T-helper 2 cell treated with Interferon-gamma antibody and Interleukin-4, amounts not matched to agents 5 μg/mL and 100 μg/mL, for 36 hours (primary cell): ENCODE measurements at regions not wholly inside any gene's neighbourhood (a gene's known extent, or its start where the extent isn't known, plus 50 kb on each side); places are given as distances from the start of the nearest gene placed in this dataset.
"Not testable (repeated sequence)": the region's sequence is repeated elsewhere in the genome, so short reads cannot be mapped to it uniquely, and the experiment has no call there.

Experiments
- DNase-seq: peaks from one replicate; pipeline ENCODE4 v3.0.0; 2021; ENCODE audit warnings: low spot score
- H3K27ac Mint-ChIP-seq: one replicate; pipeline ENCODE4 v1.8.0; 2021; ENCODE audit warnings: mild to moderate bottlenecking, mixed read lengths
- H3K27me3 Mint-ChIP-seq: one replicate; pipeline ENCODE4 v1.8.0; 2021; ENCODE audit warnings: low read depth, mixed read lengths
- H3K36me3 Mint-ChIP-seq: one replicate; pipeline ENCODE4 v1.8.0; 2021; ENCODE audit warnings: low read depth, mixed read lengths
- H3K4me1 Mint-ChIP-seq: one replicate; pipeline ENCODE4 v1.8.0; 2021; ENCODE audit warnings: low read depth, mixed read lengths
- H3K4me3 Mint-ChIP-seq: one replicate; pipeline ENCODE4 v1.8.0; 2022; ENCODE audit warnings: mild to moderate bottlenecking, moderate library complexity, mixed read lengths
- H3K9me3 Mint-ChIP-seq: one replicate; pipeline ENCODE4 v1.8.0; 2021; ENCODE audit warnings: mixed read lengths

DNA sequence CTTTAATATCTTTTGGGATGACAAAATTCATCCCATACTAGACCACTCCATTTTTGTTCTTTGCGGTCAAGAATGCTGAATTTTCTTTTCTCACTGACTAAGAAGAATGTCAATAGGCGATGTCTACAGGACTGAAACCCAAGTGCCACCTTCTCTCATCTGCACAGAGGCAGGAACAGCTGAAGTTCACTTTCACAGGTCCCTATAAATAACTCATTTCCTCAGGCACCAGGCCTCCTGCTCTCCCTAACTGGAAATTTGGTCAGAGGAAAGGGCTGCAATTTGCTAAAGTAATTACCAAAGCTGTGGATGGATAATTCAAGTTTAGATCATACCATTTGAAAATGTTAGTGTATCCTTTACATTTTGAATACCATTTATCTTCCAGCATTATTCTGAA, 142.9 kb downstream of the DIRAS2 start:
- Mint-ChIP-seq H3K4me3 (no peak overlapping the region), H3K4me1 (no peaks in the 10 kb centered on the region), H3K27ac (no peak overlapping the region), H3K9me3 (no peaks in the 10 kb centered on the region), H3K27me3 (peaks cover 7% of the 10 kb centered on the region), H3K36me3 (no peaks in the 10 kb centered on the region)
- no peak for DNase-seq

DNA sequence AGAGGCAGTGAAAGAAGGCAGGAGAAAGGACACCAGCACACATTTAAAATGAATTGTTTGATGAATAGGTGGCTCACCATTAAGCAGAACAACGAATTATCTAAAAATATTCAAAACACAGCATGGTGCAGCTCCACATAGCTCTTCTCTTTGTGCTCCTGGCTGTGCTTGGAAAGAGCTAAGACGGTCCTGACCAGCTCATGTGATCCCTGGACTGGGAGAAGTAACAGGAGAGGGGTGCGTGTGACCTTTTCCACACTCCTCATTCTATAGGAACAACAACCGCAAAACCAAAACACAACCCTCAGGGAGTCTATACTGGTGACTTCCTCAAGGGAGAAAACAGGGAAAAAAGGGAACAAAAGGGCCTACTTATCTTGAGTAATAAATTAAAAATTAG, 140.5 kb downstream of the DIRAS2 start:
- Mint-ChIP-seq H3K36me3 (no peaks in the 10 kb centered on the region), H3K4me1 (no peaks in the 10 kb centered on the region), H3K4me3 (no peak overlapping the region), H3K9me3 (no peaks in the 10 kb centered on the region), H3K27ac (no peak overlapping the region), H3K27me3 (peaks cover 2% of the 10 kb centered on the region)
- no peak for DNase-seq

GRCh38 chr9:90504486-90504885, 138.1 kb downstream of the DIRAS2 start:
- peaks cover 4% of the 10 kb centered on the region for H3K27me3 Mint-ChIP-seq
- no peak overlapping the region for H3K4me3 Mint-ChIP-seq
- H3K36me3 Mint-ChIP-seq = no peaks in the 10 kb centered on the region
- H3K27ac Mint-ChIP-seq = no peak overlapping the region
- no peak for DNase-seq
- H3K9me3 Mint-ChIP-seq = no peaks in the 10 kb centered on the region
- H3K4me1 Mint-ChIP-seq = no peaks in the 10 kb centered on the region

- no peaks in the 10 kb centered on the region for H3K9me3 Mint-ChIP-seq
- no peak overlapping the region for H3K27ac Mint-ChIP-seq
- no peaks in the 10 kb centered on the region for H3K36me3 Mint-ChIP-seq
- peaks cover 4% of the 10 kb centered on the region for H3K27me3 Mint-ChIP-seq
- H3K4me3 Mint-ChIP-seq = no peak overlapping the region
- DNase-seq = no peak
- peaks cover 1% of the 10 kb centered on the region for H3K4me1 Mint-ChIP-seq
These were observed 136.9 kb downstream of the DIRAS2 start for GRCh38 chr9:90505695-90506094.

DNA sequence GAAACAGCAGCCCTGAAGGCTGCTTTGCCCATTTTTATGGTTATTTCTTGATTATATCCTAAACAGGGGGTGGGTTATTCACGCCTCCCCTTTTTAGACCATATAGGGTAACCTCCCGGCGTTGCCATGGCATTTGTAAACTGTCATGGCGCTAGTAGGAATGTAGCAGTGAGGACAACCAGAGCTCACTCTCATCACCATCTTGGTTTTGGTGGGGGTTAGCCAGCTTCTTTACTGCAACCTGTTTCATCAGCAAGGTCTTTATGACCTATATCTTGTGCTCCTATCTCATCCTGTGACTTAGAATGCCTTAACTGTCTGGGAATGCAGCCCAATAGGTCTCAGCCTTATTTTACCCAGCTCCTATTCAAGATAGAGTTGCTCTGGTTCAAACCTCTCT, 136.2 kb downstream of the DIRAS2 start:
- not testable (repeated sequence) for H3K4me3 Mint-ChIP-seq

GRCh38 chr9:90507621-90508020, 135.0 kb downstream of the DIRAS2 start:
- peaks cover 1% of the 10 kb centered on the region for H3K4me1 Mint-ChIP-seq
- H3K36me3 Mint-ChIP-seq = no peaks in the 10 kb centered on the region
- H3K9me3 Mint-ChIP-seq = no peaks in the 10 kb centered on the region
- H3K4me3 Mint-ChIP-seq = no peak overlapping the region
- no peak overlapping the region for H3K27ac Mint-ChIP-seq
- peaks cover 3% of the 10 kb centered on the region for H3K27me3 Mint-ChIP-seq
- no peak for DNase-seq

More for the DNA sequence above, 136.2 kb downstream of the DIRAS2 start:
- not testable (repeated sequence) for DNase-seq, H3K27me3 Mint-ChIP-seq, H3K27ac Mint-ChIP-seq, H3K36me3 Mint-ChIP-seq, H3K9me3 Mint-ChIP-seq, H3K4me1 Mint-ChIP-seq

DNA sequence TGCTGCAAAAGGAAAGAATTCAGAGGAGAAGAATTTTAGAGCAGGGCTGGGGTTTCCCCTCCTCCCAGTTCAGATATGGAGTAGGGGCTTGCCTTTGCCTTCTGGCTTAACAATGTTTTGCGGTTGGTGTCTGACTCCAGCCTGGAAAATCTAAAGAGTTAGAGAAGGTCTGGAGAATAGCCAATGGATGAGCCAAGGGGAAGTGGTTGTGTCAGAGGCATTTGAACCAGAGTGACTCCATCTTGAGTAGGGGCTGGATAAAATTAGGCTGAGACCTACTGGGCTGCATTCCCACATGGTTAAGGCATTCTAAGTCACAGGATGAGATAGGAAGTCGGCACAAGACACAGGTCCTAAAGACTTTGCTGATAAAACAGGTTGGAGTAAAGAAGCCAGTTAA, 133.7 kb downstream of the DIRAS2 start:
- no peak for DNase-seq
- H3K9me3 Mint-ChIP-seq = no peaks in the 10 kb centered on the region
- H3K27ac Mint-ChIP-seq = no peak overlapping the region
- no peaks in the 10 kb centered on the region for H3K36me3 Mint-ChIP-seq
- peaks cover 7% of the 10 kb centered on the region for H3K27me3 Mint-ChIP-seq
- H3K4me3 Mint-ChIP-seq = no peak overlapping the region
- H3K4me1 Mint-ChIP-seq = peaks cover 1% of the 10 kb centered on the region

DNA sequence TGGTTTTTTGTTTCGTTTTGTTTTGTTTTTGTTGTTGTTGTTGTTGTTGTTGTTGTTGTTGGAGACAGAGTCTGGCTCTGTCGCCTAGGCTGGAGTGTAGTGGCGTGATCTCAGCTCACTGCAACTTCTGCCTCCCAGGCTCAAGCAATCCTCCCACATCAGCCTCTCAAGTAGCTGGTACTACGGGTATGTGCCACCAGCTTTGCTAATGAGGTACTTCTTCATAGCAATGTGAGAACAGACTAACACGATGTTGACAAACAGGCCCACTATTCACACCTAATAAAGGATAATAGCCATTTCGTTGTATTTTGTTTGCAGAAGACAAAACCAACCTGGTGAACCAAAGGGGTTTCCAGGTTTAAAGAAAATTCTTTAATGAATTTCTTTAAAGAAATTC, 130.9 kb downstream of the DIRAS2 start:
- H3K27ac Mint-ChIP-seq = no peak overlapping the region
- H3K4me3 Mint-ChIP-seq = no peak overlapping the region
- H3K4me1 Mint-ChIP-seq = peaks cover 1% of the 10 kb centered on the region
- peaks cover 9% of the 10 kb centered on the region for H3K27me3 Mint-ChIP-seq
- no peaks in the 10 kb centered on the region for H3K9me3 Mint-ChIP-seq
- DNase-seq = no peak
- H3K36me3 Mint-ChIP-seq = no peaks in the 10 kb centered on the region

DNA sequence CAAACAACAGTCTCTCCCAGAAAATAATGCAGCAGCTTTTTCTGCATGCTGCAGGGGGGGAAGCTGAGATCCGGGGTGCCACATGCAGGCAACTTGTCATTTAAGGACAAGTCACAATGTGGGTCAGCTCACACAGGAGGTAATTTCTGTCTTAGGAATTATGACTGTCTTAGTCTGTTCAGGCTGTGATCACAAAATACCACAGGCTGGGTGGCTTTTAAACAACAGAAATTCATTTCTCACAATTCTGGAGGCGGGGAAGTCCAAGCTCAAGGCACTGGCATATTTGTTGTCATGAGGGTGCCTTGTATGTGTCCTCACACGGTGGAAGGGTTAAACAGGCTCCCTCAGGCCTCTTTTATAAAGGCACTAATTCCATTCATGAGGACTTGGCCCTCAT, 127.7 kb downstream of the DIRAS2 start:
- Mint-ChIP-seq H3K4me1 (no peaks in the 10 kb centered on the region), H3K9me3 (no peaks in the 10 kb centered on the region), H3K36me3 (no peaks in the 10 kb centered on the region), H3K4me3 (no peak overlapping the region), H3K27me3 (peaks cover 6% of the 10 kb centered on the region), H3K27ac (no peak overlapping the region)
- DNase-seq = no peak

DNA sequence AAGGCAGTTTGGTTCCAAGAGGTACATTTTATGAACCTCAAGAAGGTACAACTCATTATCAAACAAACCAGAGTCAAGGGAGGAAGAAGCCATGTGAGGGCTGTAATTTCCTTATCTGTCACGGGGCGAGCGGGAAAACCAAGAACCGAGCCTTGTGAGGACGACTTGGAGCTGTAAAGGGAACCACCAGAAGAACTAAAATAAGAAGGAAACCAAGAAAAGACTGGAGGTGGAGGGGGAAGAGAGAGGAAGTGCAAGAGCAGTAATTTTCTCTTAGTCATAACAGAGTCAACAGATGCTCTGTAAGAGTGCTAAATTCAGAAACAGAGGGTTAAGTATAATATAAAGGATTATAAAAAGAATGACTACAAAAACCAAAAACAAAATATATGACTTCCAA, 127.1 kb downstream of the DIRAS2 start:
- Mint-ChIP-seq H3K27ac (no peak overlapping the region), H3K4me3 (no peak overlapping the region), H3K4me1 (no peaks in the 10 kb centered on the region), H3K36me3 (no peaks in the 10 kb centered on the region), H3K9me3 (no peaks in the 10 kb centered on the region), H3K27me3 (peaks cover 6% of the 10 kb centered on the region)
- no peak for DNase-seq

GRCh38 chr9:90517103-90517502, 125.5 kb downstream of the DIRAS2 start:
- H3K27ac Mint-ChIP-seq = no peak overlapping the region

DNA sequence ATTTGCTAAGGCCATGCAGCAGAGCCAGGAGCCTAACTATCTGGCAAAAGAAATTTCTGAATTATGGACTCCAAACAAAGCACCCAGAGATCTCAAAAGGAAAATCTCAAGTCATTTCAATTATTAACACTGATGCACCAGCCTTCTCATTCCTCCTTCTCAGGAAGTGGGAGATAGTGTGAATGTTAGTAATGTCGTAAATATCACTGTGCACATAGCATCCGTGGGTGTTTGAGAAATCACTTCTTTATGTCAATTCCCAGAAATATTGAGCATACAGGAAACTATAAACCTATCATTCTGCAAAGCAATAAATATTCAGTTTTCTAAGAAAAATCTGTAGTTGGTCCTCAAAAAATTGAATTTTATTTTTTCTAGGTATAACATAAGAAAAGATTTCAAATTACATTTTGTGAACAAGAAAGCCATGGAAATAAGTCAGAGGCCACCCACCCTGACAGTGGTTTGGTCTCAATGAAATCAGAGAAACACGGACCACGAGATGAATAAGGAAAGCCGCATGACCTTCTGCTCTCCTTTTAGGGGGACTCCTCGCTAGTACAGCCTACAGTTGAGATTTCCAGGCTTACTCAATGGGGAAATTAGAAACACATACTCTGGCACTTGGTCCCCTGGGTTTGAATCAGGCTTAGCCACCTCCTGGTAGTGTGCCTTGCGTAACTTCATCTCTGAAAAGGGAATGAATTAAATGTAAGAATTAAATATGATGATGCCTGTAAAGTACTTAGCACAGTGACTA, 120.6 kb downstream of the DIRAS2 start:
- Mint-ChIP-seq H3K9me3 (no peaks in the 10 kb centered on the region), H3K4me1 (no peaks in the 10 kb centered on the region), H3K27ac (no peak overlapping the region), H3K4me3 (no peak overlapping the region), H3K27me3 (peaks cover 6% of the 10 kb centered on the region), H3K36me3 (no peaks in the 10 kb centered on the region)
- DNase-seq = no peak

More at GRCh38 chr9:90517103-90517502, 125.5 kb downstream of the DIRAS2 start:
- Mint-ChIP-seq H3K27me3 (peaks cover 6% of the 10 kb centered on the region), H3K4me1 (no peaks in the 10 kb centered on the region), H3K9me3 (no peaks in the 10 kb centered on the region), H3K4me3 (no peak overlapping the region), H3K36me3 (no peaks in the 10 kb centered on the region)
- DNase-seq = no peak

DNA sequence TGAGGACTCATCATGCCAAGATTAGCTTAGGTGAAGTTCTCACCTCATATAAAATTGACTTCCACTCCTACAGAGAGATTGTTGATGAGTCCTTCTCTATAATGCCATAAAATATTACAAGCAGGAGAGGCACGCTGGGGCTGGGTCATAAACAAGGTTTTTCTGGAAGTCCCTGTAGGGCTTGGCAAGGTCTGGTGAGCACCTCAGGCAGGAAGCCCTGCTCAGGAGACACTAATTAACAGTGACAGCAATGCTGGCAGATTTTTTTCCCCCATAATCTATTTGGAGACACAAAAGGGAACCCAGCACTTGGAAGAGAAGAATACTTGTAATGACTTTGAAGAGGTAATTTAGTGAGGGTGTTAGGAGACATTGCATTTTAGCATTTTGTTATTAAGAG, 118.7 kb downstream of the DIRAS2 start:
- no peak for DNase-seq
- Mint-ChIP-seq H3K4me1 (no peaks in the 10 kb centered on the region), H3K36me3 (no peaks in the 10 kb centered on the region), H3K27me3 (peaks cover 11% of the 10 kb centered on the region), H3K4me3 (no peak overlapping the region), H3K9me3 (no peaks in the 10 kb centered on the region), H3K27ac (no peak overlapping the region)

DNA sequence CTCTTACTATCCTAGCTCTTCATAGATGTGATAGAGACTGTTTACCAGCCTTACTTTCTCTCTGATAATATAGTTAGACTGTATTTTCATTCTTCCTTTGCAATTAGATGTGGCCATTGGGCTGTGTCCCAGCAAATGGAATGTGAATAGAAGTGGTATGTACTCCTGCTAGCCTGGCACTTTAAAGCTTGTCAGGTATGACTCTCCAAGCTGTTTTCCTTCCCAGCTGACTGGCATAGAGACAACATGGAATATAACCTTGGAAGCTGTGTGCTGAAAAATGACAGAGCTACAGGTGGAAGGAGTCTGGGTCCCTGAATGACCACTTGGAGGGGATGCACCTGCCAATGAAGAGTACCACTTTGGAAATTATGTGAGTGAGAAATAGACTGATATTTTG, 116.2 kb downstream of the DIRAS2 start:
- Mint-ChIP-seq H3K36me3 (no peaks in the 10 kb centered on the region), H3K4me1 (no peaks in the 10 kb centered on the region)
- no peak for DNase-seq

GRCh38 chr9:90536094-90536493, 106.5 kb downstream of the DIRAS2 start:
- not testable (repeated sequence) for H3K4me1 Mint-ChIP-seq, H3K9me3 Mint-ChIP-seq, H3K36me3 Mint-ChIP-seq, DNase-seq, H3K4me3 Mint-ChIP-seq, H3K27ac Mint-ChIP-seq
- peaks cover 15% of the 10 kb centered on the region for H3K27me3 Mint-ChIP-seq

More for the DNA sequence above, 116.2 kb downstream of the DIRAS2 start:
- Mint-ChIP-seq H3K27me3 (peaks cover 14% of the 10 kb centered on the region), H3K4me3 (no peak overlapping the region), H3K27ac (no peak overlapping the region), H3K9me3 (no peaks in the 10 kb centered on the region)
